ENCODE measurements at regions not wholly inside any gene's neighbourhood (a gene's known extent, or its start where the extent isn't known, plus 50 kb on each side); places are given as distances from the start of the nearest gene placed in this dataset.

- no peaks in the 10 kb centered on the region for H3F3A ChIP-seq (ENCODE audit: insufficient read depth, low read length, poor library complexity, severe bottlenecking)
- no peaks in the 10 kb centered on the region for H3K79me2 ChIP-seq (replicated peaks; ENCODE audit: insufficient read depth, low read length)
- no peak overlapping the region for H3K27ac ChIP-seq (ENCODE audit: low read length)
- no peaks in the 10 kb centered on the region for H4K20me1 ChIP-seq (ENCODE audit: insufficient read depth)
- TF ChIP-seq, protein P1, sequence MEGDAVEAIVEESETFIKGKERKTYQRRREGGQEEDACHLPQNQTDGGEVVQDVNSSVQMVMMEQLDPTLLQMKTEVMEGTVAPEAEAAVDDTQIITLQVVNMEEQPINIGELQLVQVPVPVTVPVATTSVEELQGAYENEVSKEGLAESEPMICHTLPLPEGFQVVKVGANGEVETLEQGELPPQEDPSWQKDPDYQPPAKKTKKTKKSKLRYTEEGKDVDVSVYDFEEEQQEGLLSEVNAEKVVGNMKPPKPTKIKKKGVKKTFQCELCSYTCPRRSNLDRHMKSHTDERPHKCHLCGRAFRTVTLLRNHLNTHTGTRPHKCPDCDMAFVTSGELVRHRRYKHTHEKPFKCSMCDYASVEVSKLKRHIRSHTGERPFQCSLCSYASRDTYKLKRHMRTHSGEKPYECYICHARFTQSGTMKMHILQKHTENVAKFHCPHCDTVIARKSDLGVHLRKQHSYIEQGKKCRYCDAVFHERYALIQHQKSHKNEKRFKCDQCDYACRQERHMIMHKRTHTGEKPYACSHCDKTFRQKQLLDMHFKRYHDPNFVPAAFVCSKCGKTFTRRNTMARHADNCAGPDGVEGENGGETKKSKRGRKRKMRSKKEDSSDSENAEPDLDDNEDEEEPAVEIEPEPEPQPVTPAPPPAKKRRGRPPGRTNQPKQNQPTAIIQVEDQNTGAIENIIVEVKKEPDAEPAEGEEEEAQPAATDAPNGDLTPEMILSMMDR (IDR thresholded peaks at IDR 0.05; ENCODE audit: poor library complexity, severe bottlenecking), result no peak
- no peak for TF ChIP-seq TAF1 (IDR thresholded peaks at IDR 0.05; ENCODE audit: low read depth)
- TF ChIP-seq, protein P2, sequence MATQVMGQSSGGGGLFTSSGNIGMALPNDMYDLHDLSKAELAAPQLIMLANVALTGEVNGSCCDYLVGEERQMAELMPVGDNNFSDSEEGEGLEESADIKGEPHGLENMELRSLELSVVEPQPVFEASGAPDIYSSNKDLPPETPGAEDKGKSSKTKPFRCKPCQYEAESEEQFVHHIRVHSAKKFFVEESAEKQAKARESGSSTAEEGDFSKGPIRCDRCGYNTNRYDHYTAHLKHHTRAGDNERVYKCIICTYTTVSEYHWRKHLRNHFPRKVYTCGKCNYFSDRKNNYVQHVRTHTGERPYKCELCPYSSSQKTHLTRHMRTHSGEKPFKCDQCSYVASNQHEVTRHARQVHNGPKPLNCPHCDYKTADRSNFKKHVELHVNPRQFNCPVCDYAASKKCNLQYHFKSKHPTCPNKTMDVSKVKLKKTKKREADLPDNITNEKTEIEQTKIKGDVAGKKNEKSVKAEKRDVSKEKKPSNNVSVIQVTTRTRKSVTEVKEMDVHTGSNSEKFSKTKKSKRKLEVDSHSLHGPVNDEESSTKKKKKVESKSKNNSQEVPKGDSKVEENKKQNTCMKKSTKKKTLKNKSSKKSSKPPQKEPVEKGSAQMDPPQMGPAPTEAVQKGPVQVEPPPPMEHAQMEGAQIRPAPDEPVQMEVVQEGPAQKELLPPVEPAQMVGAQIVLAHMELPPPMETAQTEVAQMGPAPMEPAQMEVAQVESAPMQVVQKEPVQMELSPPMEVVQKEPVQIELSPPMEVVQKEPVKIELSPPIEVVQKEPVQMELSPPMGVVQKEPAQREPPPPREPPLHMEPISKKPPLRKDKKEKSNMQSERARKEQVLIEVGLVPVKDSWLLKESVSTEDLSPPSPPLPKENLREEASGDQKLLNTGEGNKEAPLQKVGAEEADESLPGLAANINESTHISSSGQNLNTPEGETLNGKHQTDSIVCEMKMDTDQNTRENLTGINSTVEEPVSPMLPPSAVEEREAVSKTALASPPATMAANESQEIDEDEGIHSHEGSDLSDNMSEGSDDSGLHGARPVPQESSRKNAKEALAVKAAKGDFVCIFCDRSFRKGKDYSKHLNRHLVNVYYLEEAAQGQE (IDR thresholded peaks at IDR 0.05; ENCODE audit: borderline replicate concordance), result no peak
- TF ChIP-seq POLR2AphosphoS5 (IDR thresholded peaks at IDR 0.05), result no peak
- no peak for TF ChIP-seq SMC3 (conservative IDR thresholded peaks at IDR 0.05; ENCODE audit: poor library complexity)
- TF ChIP-seq EP300 (conservative IDR thresholded peaks at IDR 0.05; ENCODE audit: poor library complexity, severe bottlenecking), result no peak
- no peak for TF ChIP-seq MXI1 (conservative IDR thresholded peaks at IDR 0.05; ENCODE audit: poor library complexity, severe bottlenecking)
- TF ChIP-seq EZH2 (IDR thresholded peaks at IDR 0.05; ENCODE audit: borderline replicate concordance, insufficient read depth, low read length, poor library complexity, severe bottlenecking), result no peak
- no peak for TF ChIP-seq RAD21 (conservative IDR thresholded peaks at IDR 0.05)
- H3K36me3 ChIP-seq (ENCODE audit: insufficient read depth, low read length), result no peaks in the 10 kb centered on the region
- H3K4me2 ChIP-seq (ENCODE audit: low read length), result no peak overlapping the region
- no peaks in the 10 kb centered on the region for H3K9me3 ChIP-seq (ENCODE audit: low read length)
- no peaks in the 10 kb centered on the region for H3K9me2 ChIP-seq (ENCODE audit: insufficient read depth, low read length)
- H3K9ac ChIP-seq (ENCODE audit: low read length), result no peak overlapping the region
- H2AFZ ChIP-seq (ENCODE audit: low read depth, low read length), result no peak overlapping the region
- no peak overlapping the region for H3K4me3 ChIP-seq (ENCODE audit: low read length)
- H3K27me3 ChIP-seq (ENCODE audit: insufficient read depth, low read depth, low read length), result no peaks in the 10 kb centered on the region
These were observed 92.5 kb downstream of the IRX2 start for GRCh38 chr5:2658881-2659470.

DNA sequence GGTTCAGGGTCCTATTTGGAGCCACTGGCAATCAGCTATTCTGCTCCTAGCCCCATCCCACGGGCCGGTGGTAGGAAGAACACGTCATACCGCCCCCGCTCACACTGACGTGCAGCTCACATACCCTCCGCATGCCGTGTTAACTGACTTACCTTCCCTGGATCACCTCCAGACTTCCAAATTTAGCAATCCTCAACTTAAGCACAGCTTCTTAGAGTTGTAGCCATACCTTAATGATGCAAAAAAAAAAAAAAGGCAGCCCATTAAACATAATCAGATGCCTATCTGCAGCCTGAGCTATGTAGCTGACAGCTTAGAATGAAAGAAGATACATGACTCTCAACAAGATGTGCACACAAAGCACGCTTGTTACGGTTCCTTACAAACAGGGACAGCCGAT lies 93.0 kb downstream of the IRX2 start:
- Histone ChIP-seq H3K27me3 (ENCODE audit: insufficient read depth, low read depth, low read length) (no peaks in the 10 kb centered on the region), H3K4me2 (ENCODE audit: low read length) (no peak overlapping the region), H3K79me2 (replicated peaks; ENCODE audit: insufficient read depth, low read length) (no peaks in the 10 kb centered on the region), H3K27ac (ENCODE audit: low read length) (no peak overlapping the region), H3K9me3 (ENCODE audit: low read length) (no peaks in the 10 kb centered on the region), H3F3A (ENCODE audit: insufficient read depth, low read length, poor library complexity, severe bottlenecking) (no peaks in the 10 kb centered on the region), H3K4me3 (ENCODE audit: low read length) (no peak overlapping the region), H2AFZ (ENCODE audit: low read depth, low read length) (no peak overlapping the region), H3K9me2 (ENCODE audit: insufficient read depth, low read length) (no peaks in the 10 kb centered on the region), H4K20me1 (ENCODE audit: insufficient read depth) (no peaks in the 10 kb centered on the region), H3K36me3 (ENCODE audit: insufficient read depth, low read length) (no peaks in the 10 kb centered on the region), H3K9ac (ENCODE audit: low read length) (no peak overlapping the region)
- TF ChIP-seq RAD21 (conservative IDR thresholded peaks at IDR 0.05) (no peak), POLR2AphosphoS5 (IDR thresholded peaks at IDR 0.05) (no peak), MXI1 (conservative IDR thresholded peaks at IDR 0.05; ENCODE audit: poor library complexity, severe bottlenecking) (no peak), TAF1 (IDR thresholded peaks at IDR 0.05; ENCODE audit: low read depth) (no peak), EZH2 (IDR thresholded peaks at IDR 0.05; ENCODE audit: borderline replicate concordance, insufficient read depth, low read length, poor library complexity, severe bottlenecking) (no peak), EP300 (conservative IDR thresholded peaks at IDR 0.05; ENCODE audit: poor library complexity, severe bottlenecking) (no peak), SMC3 (conservative IDR thresholded peaks at IDR 0.05; ENCODE audit: poor library complexity) (no peak)
- TF ChIP-seq, protein P1 (IDR thresholded peaks at IDR 0.05; ENCODE audit: poor library complexity, severe bottlenecking), result no peak
- TF ChIP-seq, protein P2 (IDR thresholded peaks at IDR 0.05; ENCODE audit: borderline replicate concordance), result no peak

Data from neural cell (in vitro differentiated cells).